IMR-90 (cell line): ENCODE measurements at regions not wholly inside any gene's neighbourhood (a gene's known extent, or its start where the extent isn't known, plus 50 kb on each side); places are given as distances from the start of the nearest gene placed in this dataset.

Experiments used
- ATAC-seq: fragments of 200-7000 bp; cut with Tn5 transposase; 2 replicates; pipeline ENCODE4 v1.9.1; 2020; ENCODE audit warnings: low read depth, mild to moderate bottlenecking, moderate library complexity
- BruUV-seq: library from RNA; stranded (reverse); fragments of 400-500 nt; replicated peaks from 2 replicates; lab custom pipeline; 2021; lab: Mats Ljungman, UMichigan
- CTCF ChIA-PET: fragments of 300-600 bp; formaldehyde crosslinking; extraction: SDS; loops from one replicate; lab custom pipeline; 2021; ENCODE audit warnings: antibody characterized with exemption; lab: Yijun Ruan, JAX
- POLR2A ChIA-PET: fragments of 300-600 bp; sonication (Branson Sonifier 250); formaldehyde crosslinking; loops from one replicate; lab custom pipeline; 2022; ENCODE audit warnings: antibody characterized with exemption; ENCODE audit not compliant: unreplicated experiment; lab: Charles Lee
- DNase-seq: peaks from one replicate; pipeline ENCODE4 v3.0.0; 2013
- H2AFZ ChIP-seq: replicated peaks from 2 replicates; pipeline ENCODE3; 2013; ENCODE audit warnings: low read length, mild to moderate bottlenecking; ENCODE audit not compliant: poor library complexity
- H2AK5ac ChIP-seq: 2 replicates; pipeline ENCODE4 v1.6.1; 2013; ENCODE audit warnings: low read depth, low read length, inconsistent platforms
- H2AK9ac ChIP-seq: replicated peaks from 2 replicates; pipeline ENCODE3; 2013; ENCODE audit warnings: mild to moderate bottlenecking, low read depth, low read length, moderate library complexity; ENCODE audit not compliant: poor library complexity
- H2BK120ac ChIP-seq: 2 replicates; pipeline ENCODE4 v1.6.1; 2013; ENCODE audit warnings: low read depth, low read length, inconsistent platforms
- H2BK15ac ChIP-seq: 3 replicates; pipeline ENCODE4 v1.6.1; 2013; ENCODE audit warnings: low read depth, low read length, inconsistent platforms
- H2BK20ac ChIP-seq: 2 replicates; pipeline ENCODE4 v1.6.1; 2013; ENCODE audit warnings: low read depth, mild to moderate bottlenecking, inconsistent platforms, low read length, moderate library complexity
- H2BK5ac ChIP-seq: 2 replicates; pipeline ENCODE4 v1.6.1; 2013; ENCODE audit warnings: mild to moderate bottlenecking, low read depth, low read length, inconsistent platforms; ENCODE audit not compliant: poor library complexity, severe bottlenecking
- H3K14ac ChIP-seq: replicated peaks from 2 replicates; pipeline ENCODE4 v1.6.1; 2013; ENCODE audit warnings: low read depth, low read length, inconsistent platforms
- H3K18ac ChIP-seq: 2 replicates; pipeline ENCODE4 v1.6.1; 2013; ENCODE audit warnings: low read depth, low read length, control low read depth
- H3K23ac ChIP-seq: 2 replicates; pipeline ENCODE4 v1.6.1; 2013; ENCODE audit warnings: low read depth, low read length, inconsistent platforms
- H3K27ac ChIP-seq: 2 replicates; pipeline ENCODE4 v1.5.1; 2013; ENCODE audit warnings: mild to moderate bottlenecking, control low read depth, low read length; ENCODE audit not compliant: insufficient read depth
- H3K27me3 ChIP-seq: 2 replicates; pipeline ENCODE4 v1.6.1; 2013; ENCODE audit warnings: low read length; ENCODE audit not compliant: control insufficient read depth, insufficient read depth
- H3K36me3 ChIP-seq: 2 replicates; pipeline ENCODE4 v1.6.1; 2013; ENCODE audit warnings: low read length, mixed read lengths; ENCODE audit not compliant: control insufficient read depth, insufficient read depth
- H3K4ac ChIP-seq: 2 replicates; pipeline ENCODE4 v1.6.1; 2013; ENCODE audit warnings: low read depth, low read length, inconsistent platforms
- H3K4me1 ChIP-seq: 2 replicates; pipeline ENCODE4 v1.6.1; 2013; ENCODE audit warnings: low read length, mixed read lengths; ENCODE audit not compliant: control insufficient read depth, insufficient read depth
- H3K4me2 ChIP-seq: 2 replicates; pipeline ENCODE4 v1.6.1; 2013; ENCODE audit warnings: low read depth, mild to moderate bottlenecking, control low read depth, low read length, moderate library complexity
- H3K4me3 ChIP-seq: 2 replicates; pipeline ENCODE4 v1.5.1; 2013; ENCODE audit warnings: low read depth, mild to moderate bottlenecking, control low read depth, low read length, moderate library complexity; ENCODE audit not compliant: insufficient read depth
- H3K56ac ChIP-seq: 2 replicates; pipeline ENCODE4 v1.6.1; 2013; ENCODE audit warnings: low read length, inconsistent platforms; ENCODE audit not compliant: insufficient read depth; ENCODE audit errors: extremely low read depth
- H3K79me1 ChIP-seq, 2 experiments: 2 replicates each; pipeline ENCODE4 v1.6.1; 2013; ENCODE audit warnings: low read length in 2 of 2, inconsistent platforms in 1 of 2, low read depth in 1 of 2
- H3K9ac ChIP-seq: 2 replicates; pipeline ENCODE4 v1.6.1; 2013; ENCODE audit warnings: low read depth, low read length, control low read depth
- H3K9me1 ChIP-seq: 2 replicates; pipeline ENCODE4 v1.6.1; 2013; ENCODE audit warnings: low read length, inconsistent platforms; ENCODE audit not compliant: insufficient read depth
- H3K9me3 ChIP-seq: 2 replicates; pipeline ENCODE4 v1.6.1; 2013; ENCODE audit warnings: low read length; ENCODE audit not compliant: control insufficient read depth, insufficient read depth
- H4K20me1 ChIP-seq: 2 replicates; pipeline ENCODE4 v1.6.1; 2013; ENCODE audit warnings: low read length, inconsistent platforms; ENCODE audit not compliant: insufficient read depth
- H4K5ac ChIP-seq: 2 replicates; pipeline ENCODE4 v1.6.1; 2013; ENCODE audit warnings: mild to moderate bottlenecking, low read depth, low read length, control low read depth
- H4K8ac ChIP-seq, 2 experiments: 2 replicates each; pipeline ENCODE4 v1.6.1; 2013; ENCODE audit warnings: low read depth in 2 of 2, low read length in 2 of 2, control low read depth in 1 of 2, inconsistent platforms in 1 of 2
- H4K91ac ChIP-seq: 2 replicates; pipeline ENCODE4 v1.6.1; 2013; ENCODE audit warnings: low read depth, low read length, inconsistent platforms; ENCODE audit not compliant: insufficient read depth
- BHLHE40 ChIP-seq: fragments of 150-350 bp; IDR thresholded peaks from 2 replicates; pipeline ENCODE4 v1.6.1; 2016; ENCODE audit warnings: mild to moderate bottlenecking, low read depth, low read length
- CEBPB ChIP-seq: IDR thresholded peaks from 2 replicates; pipeline ENCODE4 v1.6.1; 2012; ENCODE audit warnings: low read depth, low read length, improper control_type of control experiment
- CHD1 ChIP-seq: IDR thresholded peaks from 2 replicates; pipeline ENCODE4 v1.6.1; 2012; ENCODE audit warnings: low read depth, low read length, improper control_type of control experiment
- CTCF ChIP-seq: conservative IDR thresholded peaks from 2 replicates; pipeline ENCODE4 v1.5.1; 2012; ENCODE audit warnings: mild to moderate bottlenecking, low read depth, low read length, improper control_type of control experiment
- ELK1 ChIP-seq: fragments of 150-350 bp; IDR thresholded peaks from 2 replicates; pipeline ENCODE4 v1.6.1; 2016; ENCODE audit warnings: low read depth, mild to moderate bottlenecking, low read length, moderate library complexity, borderline replicate concordance
- MAFK ChIP-seq: IDR thresholded peaks from 2 replicates; pipeline ENCODE4 v1.6.1; 2012; ENCODE audit warnings: low read depth, low read length, improper control_type of control experiment
- MAZ ChIP-seq: IDR thresholded peaks from 2 replicates; pipeline ENCODE4 v1.6.1; 2012; ENCODE audit warnings: low read depth, mild to moderate bottlenecking, low read length, improper control_type of control experiment, moderate library complexity, borderline replicate concordance
- MXI1 ChIP-seq: IDR thresholded peaks from 2 replicates; pipeline ENCODE4 v1.6.1; 2012; ENCODE audit warnings: low read depth, mild to moderate bottlenecking, low read length, moderate library complexity, borderline replicate concordance
- NFE2L2 ChIP-seq: fragments of 150-350 bp; IDR thresholded peaks from 2 replicates; pipeline ENCODE4 v1.6.1; 2016; ENCODE audit warnings: low read depth, mild to moderate bottlenecking, low read length
- POLR2A ChIP-seq: IDR thresholded peaks from 2 replicates; pipeline ENCODE4 v1.6.1; 2012; ENCODE audit warnings: mild to moderate bottlenecking, low read depth, low read length
- RAD21 ChIP-seq: IDR thresholded peaks from 2 replicates; pipeline ENCODE4 v1.6.1; 2012; ENCODE audit warnings: low read length, improper control_type of control experiment
- RCOR1 ChIP-seq: IDR thresholded peaks from 2 replicates; pipeline ENCODE4 v1.6.1; 2012; ENCODE audit warnings: mild to moderate bottlenecking, low read length, improper control_type of control experiment; ENCODE audit not compliant: insufficient replicate concordance
- RFX5 ChIP-seq: IDR thresholded peaks from 2 replicates; pipeline ENCODE4 v1.8.0; 2012; ENCODE audit warnings: low read depth, mild to moderate bottlenecking, low read length, moderate library complexity
- SMC3 ChIP-seq: fragments of 150-350 bp; IDR thresholded peaks from 2 replicates; pipeline ENCODE4 v1.6.1; 2016; ENCODE audit warnings: low read depth, mild to moderate bottlenecking, antibody characterized with exemption, low read length, moderate library complexity
- WGBS, 2 experiments: methylation state at CpG; one replicate each; pipeline versions ENCODE4 v1.1.5 to v1.1.7; 2013; ENCODE audit warnings: missing lambda C conversion rate in 2 of 2; ENCODE audit not compliant: insufficient read length in 1 of 2; ENCODE audit errors: extremely low coverage in 2 of 2; 5-methylcytosine and 5-hydroxymethylcytosine counted together
- dilution Hi-C: fragments of 300-500 bp; cut with HindIII; formaldehyde crosslinking; loops from one replicate; pipeline ENCODE4 v1.14.3; 2018; ENCODE audit warnings: low sequenced_read_pairs; ENCODE audit not compliant: unreplicated experiment
- in situ Hi-C: fragments of 300-500 bp; cut with MboI; formaldehyde crosslinking; loops from 3 replicates; pipeline ENCODE4 v1.14.3; 2019; ENCODE audit warnings: low sequenced_read_pairs, inconsistent platforms, mixed read lengths
- intact Hi-C: fragments of 100-400 bp; cut with micrococcal nuclease; formaldehyde crosslinking; loops from 2 replicates; pipeline ENCODE4 v1.10.0; 2022
- TF ChIP-seq, protein P1 (sequence below): fragments of 150-350 bp; IDR thresholded peaks from 2 replicates; pipeline ENCODE4 v1.6.1; 2017; ENCODE audit warnings: mild to moderate bottlenecking, antibody characterized with exemption, low read length, low read depth

DNA sequence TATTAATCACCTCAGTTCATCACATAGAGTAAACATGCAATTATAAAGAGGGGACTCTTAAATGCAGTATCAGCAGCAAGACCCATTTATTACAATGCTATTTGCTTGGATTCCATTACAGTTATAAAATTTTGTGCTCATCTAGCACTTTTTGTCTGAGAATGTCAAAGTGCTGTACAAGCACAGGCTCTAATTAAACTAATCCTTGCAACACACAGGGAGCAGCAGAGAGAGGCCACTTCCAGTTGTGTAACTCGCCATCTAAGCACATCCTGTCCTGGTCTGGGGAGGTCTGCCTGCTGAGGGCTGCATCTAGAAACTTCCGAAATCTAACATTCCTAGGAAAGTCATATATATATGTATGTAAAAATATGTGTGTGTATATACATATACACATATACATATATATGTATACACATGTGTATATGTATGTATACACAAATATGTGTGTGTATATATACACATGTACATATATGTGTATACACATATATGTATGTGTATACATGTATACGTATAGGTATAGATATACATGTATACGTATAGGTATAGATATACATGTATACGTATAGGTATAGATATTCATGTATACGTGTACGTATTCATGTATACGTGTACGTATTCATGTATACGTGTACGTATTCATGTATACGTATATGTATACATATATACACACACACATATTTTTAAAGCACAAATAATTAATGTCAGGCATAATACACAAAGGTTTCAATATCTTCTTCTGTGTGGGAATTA, 136.4 kb upstream of the JARID2 start:
- Histone ChIP-seq H3K4me2 (no peak overlapping the region), H4K20me1 (no peaks in the 10 kb centered on the region), H3K9me3 (no peaks in the 10 kb centered on the region), H3K79me1 (no peaks in the 10 kb centered on the region), H3K36me3 (no peaks in the 10 kb centered on the region), H3K27me3 (peaks cover 2% of the 10 kb centered on the region; the same call in 1 of the 2 replicates), H3K27ac (no peak overlapping the region), H2AFZ (no peak overlapping the region), H3K56ac (no peak overlapping the region), H4K5ac (no peak overlapping the region), H3K23ac (no peak overlapping the region), H2AK5ac (no peak overlapping the region), H3K9me1 (no peaks in the 10 kb centered on the region; the same call in 1 of the 2 replicates), H3K4me3 (no peak overlapping the region), H3K4me1 (no peaks in the 10 kb centered on the region), H3K4ac (no peak overlapping the region), H3K9ac (no peak overlapping the region), H2BK15ac (no peak overlapping the region), H3K14ac (no peak overlapping the region), H2BK5ac (no peak overlapping the region), H4K91ac (no peak overlapping the region), H2BK120ac (no peak overlapping the region), H3K18ac (no peak overlapping the region), H2AK9ac (no peak overlapping the region), H2BK20ac (no peak overlapping the region), H4K8ac (no peak overlapping the region)
- dilution Hi-C loops = no loop called here
- BruUV-seq = no TSS peak
- intact Hi-C loops = no loop called here
- DNase-seq = no peak
- POLR2A ChIA-PET = no interaction called here
- WGBS, 2 experiments = no CpG with 5 or more reads among the region's 12 CpGs
- CTCF ChIA-PET = no interaction called here
- no peak for ATAC-seq
- no peak for TF ChIP-seq SMC3
- no peak for TF ChIP-seq RCOR1
- TF ChIP-seq NFE2L2 = no peak
- TF ChIP-seq MXI1 = no peak
- no peak for TF ChIP-seq MAFK
- TF ChIP-seq, protein P1, sequence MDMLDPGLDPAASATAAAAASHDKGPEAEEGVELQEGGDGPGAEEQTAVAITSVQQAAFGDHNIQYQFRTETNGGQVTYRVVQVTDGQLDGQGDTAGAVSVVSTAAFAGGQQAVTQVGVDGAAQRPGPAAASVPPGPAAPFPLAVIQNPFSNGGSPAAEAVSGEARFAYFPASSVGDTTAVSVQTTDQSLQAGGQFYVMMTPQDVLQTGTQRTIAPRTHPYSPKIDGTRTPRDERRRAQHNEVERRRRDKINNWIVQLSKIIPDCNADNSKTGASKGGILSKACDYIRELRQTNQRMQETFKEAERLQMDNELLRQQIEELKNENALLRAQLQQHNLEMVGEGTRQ = no peak
- no peak for TF ChIP-seq CHD1
- TF ChIP-seq CEBPB = no peak
- TF ChIP-seq RAD21 = no peak
- TF ChIP-seq BHLHE40 = no peak
- TF ChIP-seq MAZ = no peak
- TF ChIP-seq RFX5 = no peak
- no peak for TF ChIP-seq POLR2A
- no peak for TF ChIP-seq CTCF
- no peak for TF ChIP-seq ELK1
- in situ Hi-C loops = no loop called here
